ENCODE measurements at regions not wholly inside any gene's neighbourhood (a gene's known extent, or its start where the extent isn't known, plus 50 kb on each side); places are given as distances from the start of the nearest gene placed in this dataset.

GRCh38 chr7:51521694-51522312 is 205.2 kb upstream of the COBL start:
- TF ChIP-seq, protein P1, sequence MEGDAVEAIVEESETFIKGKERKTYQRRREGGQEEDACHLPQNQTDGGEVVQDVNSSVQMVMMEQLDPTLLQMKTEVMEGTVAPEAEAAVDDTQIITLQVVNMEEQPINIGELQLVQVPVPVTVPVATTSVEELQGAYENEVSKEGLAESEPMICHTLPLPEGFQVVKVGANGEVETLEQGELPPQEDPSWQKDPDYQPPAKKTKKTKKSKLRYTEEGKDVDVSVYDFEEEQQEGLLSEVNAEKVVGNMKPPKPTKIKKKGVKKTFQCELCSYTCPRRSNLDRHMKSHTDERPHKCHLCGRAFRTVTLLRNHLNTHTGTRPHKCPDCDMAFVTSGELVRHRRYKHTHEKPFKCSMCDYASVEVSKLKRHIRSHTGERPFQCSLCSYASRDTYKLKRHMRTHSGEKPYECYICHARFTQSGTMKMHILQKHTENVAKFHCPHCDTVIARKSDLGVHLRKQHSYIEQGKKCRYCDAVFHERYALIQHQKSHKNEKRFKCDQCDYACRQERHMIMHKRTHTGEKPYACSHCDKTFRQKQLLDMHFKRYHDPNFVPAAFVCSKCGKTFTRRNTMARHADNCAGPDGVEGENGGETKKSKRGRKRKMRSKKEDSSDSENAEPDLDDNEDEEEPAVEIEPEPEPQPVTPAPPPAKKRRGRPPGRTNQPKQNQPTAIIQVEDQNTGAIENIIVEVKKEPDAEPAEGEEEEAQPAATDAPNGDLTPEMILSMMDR (IDR thresholded peaks at IDR 0.05), result no peak
- TF ChIP-seq EZH2phosphoT487 (IDR thresholded peaks at IDR 0.05), result no peak
- no peak for TF ChIP-seq EZH2 (IDR thresholded peaks at IDR 0.05)

All from neural progenitor cell (in vitro differentiated cells).